ENCODE measurements at regions not wholly inside any gene's neighbourhood (a gene's known extent, or its start where the extent isn't known, plus 50 kb on each side); places are given as distances from the start of the nearest gene placed in this dataset.

- H3K23ac ChIP-seq (ENCODE audit: low read depth, low read length): no peak overlapping the region
- no peaks in the 10 kb centered on the region for H3K79me1 ChIP-seq (ENCODE audit: low read depth in 1 of 2, low read length in 2 of 2)
- no peak overlapping the region for H2BK120ac ChIP-seq (ENCODE audit: low read depth, low read length)
- no peaks in the 10 kb centered on the region for H3K4me1 ChIP-seq (ENCODE audit: control insufficient read depth, insufficient read depth, low read length)
- H3K4ac ChIP-seq (ENCODE audit: low read depth, low read length): no peak overlapping the region
- WGBS, 2 experiments (ENCODE audit: extremely low coverage in 2 of 2, insufficient read length in 1 of 2): no CpG with 5 or more reads among the region's 6 CpGs
- ATAC-seq (ENCODE audit: low read depth) (no peak), DNase-seq (no peak)
- no peak overlapping the region for H2AK5ac ChIP-seq (ENCODE audit: low read depth, low read length)
- ChIA-PET CTCF (interaction anchor here (0.5 to 1.4 kb wide), 2 partner anchors 9 to 138 kb away, joined by 4 read pairs; no protein-coding TSS in a partner anchor), POLR2A (ENCODE audit: unreplicated experiment) (no interaction called here)
- H2BK20ac ChIP-seq (ENCODE audit: low read depth, low read length): no peak overlapping the region
- H3K56ac ChIP-seq (ENCODE audit: extremely low read depth, insufficient read depth, low read length): no peak overlapping the region
- no peak overlapping the region for H3K4me2 ChIP-seq (ENCODE audit: low read depth, low read length)
- H3K27me3 ChIP-seq (ENCODE audit: control insufficient read depth, insufficient read depth, low read length): no peaks in the 10 kb centered on the region
- no peaks in the 10 kb centered on the region for H4K20me1 ChIP-seq (ENCODE audit: insufficient read depth, low read length)
- no peak overlapping the region for H3K18ac ChIP-seq (ENCODE audit: low read depth, low read length)
- H2AK9ac ChIP-seq (replicated peaks; ENCODE audit: low read depth, low read length, poor library complexity): no peak overlapping the region
- no peak overlapping the region for H3K14ac ChIP-seq (replicated peaks; ENCODE audit: low read depth, low read length)
- H3K9me3 ChIP-seq (ENCODE audit: control insufficient read depth, insufficient read depth, low read length): peaks cover 21% of the 10 kb centered on the region
- H2BK15ac ChIP-seq (ENCODE audit: low read depth, low read length): no peak overlapping the region
- in situ Hi-C loops (cut with MboI; ENCODE audit: low sequenced_read_pairs) (no loop called here), dilution Hi-C loops (cut with HindIII; ENCODE audit: low sequenced_read_pairs, unreplicated experiment) (no loop called here), intact Hi-C loops (cut with micrococcal nuclease) (no loop called here)
- no peaks in the 10 kb centered on the region for H3K9me1 ChIP-seq (ENCODE audit: insufficient read depth, low read length)
- no peak overlapping the region for H3K4me3 ChIP-seq (ENCODE audit: insufficient read depth, low read depth, low read length)
- no peaks in the 10 kb centered on the region for H3K36me3 ChIP-seq (ENCODE audit: control insufficient read depth, insufficient read depth, low read length)
- H3K9ac ChIP-seq (ENCODE audit: low read depth, low read length): no peak overlapping the region
- H3K27ac ChIP-seq (ENCODE audit: insufficient read depth, low read length): no peak overlapping the region
- no peak for TF ChIP-seq MAZ (IDR thresholded peaks at IDR 0.05; ENCODE audit: borderline replicate concordance, low read depth, low read length)
- no peak for TF ChIP-seq RCOR1 (IDR thresholded peaks at IDR 0.05; ENCODE audit: insufficient replicate concordance, low read length)
- no peak overlapping the region for H4K5ac ChIP-seq (ENCODE audit: low read depth, low read length)
- H2BK5ac ChIP-seq (ENCODE audit: low read depth, low read length, poor library complexity, severe bottlenecking): no peak overlapping the region
- no peak overlapping the region for H2AFZ ChIP-seq (replicated peaks; ENCODE audit: low read length, poor library complexity)
- H4K91ac ChIP-seq (ENCODE audit: insufficient read depth, low read depth, low read length): no peak overlapping the region
- BruUV-seq (replicated peaks): no TSS peak
- H4K8ac ChIP-seq (ENCODE audit: low read depth in 2 of 2, low read length in 2 of 2): no peak overlapping the region
Observed at GRCh38 chr10:2628705-2629104, 438.6 kb upstream of the PFKP start.
